ENCODE measurements at regions not wholly inside any gene's neighbourhood (a gene's known extent, or its start where the extent isn't known, plus 50 kb on each side); places are given as distances from the start of the nearest gene placed in this dataset.

DNA sequence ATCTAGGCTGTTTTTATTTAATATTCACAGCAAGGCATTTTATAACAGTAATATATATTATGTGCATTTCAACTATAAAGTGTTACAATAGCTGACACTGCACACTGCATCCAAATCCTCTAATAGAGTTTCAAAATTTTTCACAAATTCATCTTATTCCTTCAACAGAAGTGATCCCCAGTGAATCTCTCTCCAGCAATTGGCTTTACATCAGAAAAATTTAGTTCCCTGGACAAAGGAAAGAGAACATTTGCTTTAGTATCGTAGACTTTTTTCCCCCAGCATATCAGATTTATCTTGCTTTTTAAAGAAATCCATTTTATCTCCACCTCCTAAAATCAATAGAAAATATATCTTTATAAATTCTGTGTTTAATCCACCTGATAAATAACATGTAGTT lies 868.6 kb downstream of the TBL1XR1 start:
- no peak for TF ChIP-seq EZH2 (IDR thresholded peaks at IDR 0.05; ENCODE audit: borderline replicate concordance, low read depth, low read length)
- no peak for TF ChIP-seq HMG20B (CRISPR knock-in tag; IDR thresholded peaks at IDR 0.05)
- TF ChIP-seq, protein P1, sequence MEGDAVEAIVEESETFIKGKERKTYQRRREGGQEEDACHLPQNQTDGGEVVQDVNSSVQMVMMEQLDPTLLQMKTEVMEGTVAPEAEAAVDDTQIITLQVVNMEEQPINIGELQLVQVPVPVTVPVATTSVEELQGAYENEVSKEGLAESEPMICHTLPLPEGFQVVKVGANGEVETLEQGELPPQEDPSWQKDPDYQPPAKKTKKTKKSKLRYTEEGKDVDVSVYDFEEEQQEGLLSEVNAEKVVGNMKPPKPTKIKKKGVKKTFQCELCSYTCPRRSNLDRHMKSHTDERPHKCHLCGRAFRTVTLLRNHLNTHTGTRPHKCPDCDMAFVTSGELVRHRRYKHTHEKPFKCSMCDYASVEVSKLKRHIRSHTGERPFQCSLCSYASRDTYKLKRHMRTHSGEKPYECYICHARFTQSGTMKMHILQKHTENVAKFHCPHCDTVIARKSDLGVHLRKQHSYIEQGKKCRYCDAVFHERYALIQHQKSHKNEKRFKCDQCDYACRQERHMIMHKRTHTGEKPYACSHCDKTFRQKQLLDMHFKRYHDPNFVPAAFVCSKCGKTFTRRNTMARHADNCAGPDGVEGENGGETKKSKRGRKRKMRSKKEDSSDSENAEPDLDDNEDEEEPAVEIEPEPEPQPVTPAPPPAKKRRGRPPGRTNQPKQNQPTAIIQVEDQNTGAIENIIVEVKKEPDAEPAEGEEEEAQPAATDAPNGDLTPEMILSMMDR (IDR thresholded peaks at IDR 0.05 in 2 of 3, conservative IDR thresholded peaks at IDR 0.05 in 1 of 3; ENCODE audit: insufficient read depth in 2 of 3, low read depth in 1 of 3, low read length in 3 of 3), result no peak
- TF ChIP-seq CHD2 (IDR thresholded peaks at IDR 0.05; ENCODE audit: low read depth, low read length), result no peak
- TF ChIP-seq POLR2A (conservative IDR thresholded peaks at IDR 0.05), result no peak
- TF ChIP-seq, protein P2, sequence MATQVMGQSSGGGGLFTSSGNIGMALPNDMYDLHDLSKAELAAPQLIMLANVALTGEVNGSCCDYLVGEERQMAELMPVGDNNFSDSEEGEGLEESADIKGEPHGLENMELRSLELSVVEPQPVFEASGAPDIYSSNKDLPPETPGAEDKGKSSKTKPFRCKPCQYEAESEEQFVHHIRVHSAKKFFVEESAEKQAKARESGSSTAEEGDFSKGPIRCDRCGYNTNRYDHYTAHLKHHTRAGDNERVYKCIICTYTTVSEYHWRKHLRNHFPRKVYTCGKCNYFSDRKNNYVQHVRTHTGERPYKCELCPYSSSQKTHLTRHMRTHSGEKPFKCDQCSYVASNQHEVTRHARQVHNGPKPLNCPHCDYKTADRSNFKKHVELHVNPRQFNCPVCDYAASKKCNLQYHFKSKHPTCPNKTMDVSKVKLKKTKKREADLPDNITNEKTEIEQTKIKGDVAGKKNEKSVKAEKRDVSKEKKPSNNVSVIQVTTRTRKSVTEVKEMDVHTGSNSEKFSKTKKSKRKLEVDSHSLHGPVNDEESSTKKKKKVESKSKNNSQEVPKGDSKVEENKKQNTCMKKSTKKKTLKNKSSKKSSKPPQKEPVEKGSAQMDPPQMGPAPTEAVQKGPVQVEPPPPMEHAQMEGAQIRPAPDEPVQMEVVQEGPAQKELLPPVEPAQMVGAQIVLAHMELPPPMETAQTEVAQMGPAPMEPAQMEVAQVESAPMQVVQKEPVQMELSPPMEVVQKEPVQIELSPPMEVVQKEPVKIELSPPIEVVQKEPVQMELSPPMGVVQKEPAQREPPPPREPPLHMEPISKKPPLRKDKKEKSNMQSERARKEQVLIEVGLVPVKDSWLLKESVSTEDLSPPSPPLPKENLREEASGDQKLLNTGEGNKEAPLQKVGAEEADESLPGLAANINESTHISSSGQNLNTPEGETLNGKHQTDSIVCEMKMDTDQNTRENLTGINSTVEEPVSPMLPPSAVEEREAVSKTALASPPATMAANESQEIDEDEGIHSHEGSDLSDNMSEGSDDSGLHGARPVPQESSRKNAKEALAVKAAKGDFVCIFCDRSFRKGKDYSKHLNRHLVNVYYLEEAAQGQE (IDR thresholded peaks at IDR 0.05; ENCODE audit: borderline replicate concordance), result no peak
- TF ChIP-seq, protein P2 (CRISPR knock-in tag; IDR thresholded peaks at IDR 0.05; ENCODE audit: low read depth), result no peak
- TF ChIP-seq ZNF140 (CRISPR knock-in tag; IDR thresholded peaks at IDR 0.05), result no peak
- TF ChIP-seq ATF1 (CRISPR knock-in tag; IDR thresholded peaks at IDR 0.05), result no peak
- no peak for TF ChIP-seq ATF1 (tag; IDR thresholded peaks at IDR 0.05)
- TF ChIP-seq RAD51 (IDR thresholded peaks at IDR 0.05; ENCODE audit: borderline replicate concordance, low read depth), result no peak
- no peak for TF ChIP-seq TAF1 (IDR thresholded peaks at IDR 0.05; ENCODE audit: control insufficient read depth, extremely low read depth, insufficient read depth, low read length, severe bottlenecking)
- no peak for TF ChIP-seq MAFK (IDR thresholded peaks at IDR 0.05; ENCODE audit: low read length)
- TF ChIP-seq SP1 (CRISPR knock-in tag; IDR thresholded peaks at IDR 0.05), result no peak
- TF ChIP-seq BDP1 (IDR thresholded peaks at IDR 0.05; ENCODE audit: insufficient read depth, insufficient read length), result no peak

Data from K562 (cell line).